H1 (cell line): ENCODE measurements at regions not wholly inside any gene's neighbourhood (a gene's known extent, or its start where the extent isn't known, plus 50 kb on each side); places are given as distances from the start of the nearest gene placed in this dataset.

Experiments used
- CTCF ChIA-PET: fragments of 300-600 bp; sonication (Branson Sonifier 250); formaldehyde crosslinking; loops from one replicate; lab custom pipeline; 2021; ENCODE audit not compliant: partially characterized antibody; lab: Charles Lee
- POLR2A ChIA-PET: fragments of 300-600 bp; sonication (Branson Sonifier 250); formaldehyde crosslinking; loops from one replicate; lab custom pipeline; 2021; ENCODE audit warnings: inconsistent platforms; ENCODE audit not compliant: partially characterized antibody; lab: Charles Lee
- DNase-seq, 2 experiments: peaks; one replicate each; pipeline versions ENCODE4 v3.0.0 to v3.0.0-alpha.2; 2010 to 2022; ENCODE audit warnings: low spot score in 2 of 2, low read depth in 1 of 2, mixed read lengths in 1 of 2
- FAIRE-seq: peaks from 2 replicates; lab custom pipeline; 2011; peaks lifted over from hg19 to GRCh38; lab: Jason Lieb, UNC
- H2AFZ ChIP-seq: 2 replicates; pipeline ENCODE4 v1.8.1; 2012; ENCODE audit warnings: low read length, inconsistent platforms
- H2AK5ac ChIP-seq: 2 replicates; pipeline ENCODE4 v1.6.1; 2013; ENCODE audit warnings: low read depth, low read length
- H2BK120ac ChIP-seq: replicated peaks from 2 replicates; pipeline ENCODE3; 2013; ENCODE audit warnings: low read depth, low read length, inconsistent platforms
- H2BK12ac ChIP-seq: 2 replicates; pipeline ENCODE4 v1.6.1; 2013; ENCODE audit warnings: low read depth, low read length
- H2BK15ac ChIP-seq: 2 replicates; pipeline ENCODE4 v1.6.1; 2013; ENCODE audit warnings: low read length
- H2BK20ac ChIP-seq: 2 replicates; pipeline ENCODE4 v1.6.1; 2013; ENCODE audit warnings: low read length
- H2BK5ac ChIP-seq: 2 replicates; pipeline ENCODE4 v1.6.1; 2013; ENCODE audit warnings: low read depth, low read length
- H3K14ac ChIP-seq: 2 replicates; pipeline ENCODE4 v1.6.1; 2013; ENCODE audit warnings: inconsistent platforms; ENCODE audit not compliant: insufficient read length
- H3K18ac ChIP-seq: 2 replicates; pipeline ENCODE4 v1.6.1; 2013; ENCODE audit warnings: low read length; ENCODE audit errors: extremely low read depth
- H3K23ac ChIP-seq: 2 replicates; pipeline ENCODE4 v1.6.1; 2013; ENCODE audit warnings: inconsistent platforms; ENCODE audit not compliant: insufficient read length
- H3K23me2 ChIP-seq: 2 replicates; pipeline ENCODE4 v1.6.1; 2013; ENCODE audit warnings: low read depth, low read length
- H3K27ac ChIP-seq: 2 replicates; pipeline ENCODE4 v1.6.1; 2011; ENCODE audit warnings: low read depth, low read length, inconsistent platforms
- H3K27me3 ChIP-seq, 4 experiments: replicated peaks in 1 of 4; 1 replicate in 1 of 4; 2 replicates in 3 of 4; pipeline versions ENCODE4 v1.6.1 to v1.8.1; 2011 to 2013; ENCODE audit warnings: low read length in 3 of 4, mild to moderate bottlenecking in 3 of 4, inconsistent platforms in 2 of 4, mixed read lengths in 2 of 4, moderate library complexity in 1 of 4; ENCODE audit not compliant: control insufficient read depth in 3 of 4, insufficient read depth in 3 of 4; ENCODE audit errors: extremely low read depth in 1 of 4
- H3K36me3 ChIP-seq, 4 experiments: 2 replicates each; pipeline versions ENCODE4 v1.6.1 to v1.8.1; 2011 to 2013; ENCODE audit warnings: mild to moderate bottlenecking in 4 of 4, low read length in 3 of 4, moderate library complexity in 2 of 4, control low read depth in 1 of 4, inconsistent platforms in 1 of 4; ENCODE audit not compliant: insufficient read depth in 4 of 4, control insufficient read depth in 2 of 4
- H3K4ac ChIP-seq: replicated peaks from 2 replicates; pipeline ENCODE3; 2013; ENCODE audit warnings: low read length, low read depth, mixed read lengths, inconsistent platforms; ENCODE audit not compliant: insufficient read length
- H3K4me1 ChIP-seq, 4 experiments: replicated peaks in 1 of 4; 1 replicate in 1 of 4; 2 replicates in 3 of 4; pipeline versions ENCODE4 v1.6.1 to v1.8.1; 2011 to 2013; ENCODE audit warnings: low read length in 3 of 4, inconsistent platforms in 2 of 4, mixed read lengths in 1 of 4; ENCODE audit not compliant: insufficient read depth in 4 of 4, control insufficient read depth in 3 of 4
- H3K4me2 ChIP-seq, 2 experiments: 2 replicates each; pipeline versions ENCODE4 v1.6.1 to v1.8.1; 2011 to 2013; ENCODE audit warnings: low read depth in 2 of 2, low read length in 2 of 2, control low read depth in 1 of 2, inconsistent platforms in 1 of 2, mild to moderate bottlenecking in 1 of 2; ENCODE audit not compliant: insufficient read depth in 1 of 2
- H3K4me3 ChIP-seq, 4 experiments: fragments of 200-600, 300-600 bp in 1 of 4; sonication (generic), shearing (Covaris generic), sonication (Bioruptor Twin) in 1 of 4; 2 replicates each; pipeline versions ENCODE4 v1.5.1 to v1.8.1; 2011 to 2016; ENCODE audit warnings: low read length in 4 of 4, low read depth in 3 of 4, control low read depth in 2 of 4, inconsistent platforms in 2 of 4, mild to moderate bottlenecking in 2 of 4, mixed read lengths in 1 of 4, moderate library complexity in 1 of 4; ENCODE audit not compliant: insufficient read depth in 2 of 4; ENCODE audit errors: extremely low read depth in 1 of 4
- H3K56ac ChIP-seq: replicated peaks from 2 replicates; pipeline ENCODE3; 2013; ENCODE audit warnings: low read depth, mild to moderate bottlenecking, mixed read lengths, low read length, inconsistent platforms; ENCODE audit not compliant: insufficient read length
- H3K79me1 ChIP-seq: 2 replicates; pipeline ENCODE4 v1.6.1; 2013; ENCODE audit warnings: low read depth, low read length, control low read depth
- H3K79me2 ChIP-seq, 2 experiments: 2 replicates each; pipeline versions ENCODE4 v1.6.1 to v1.8.1; 2012 to 2013; ENCODE audit warnings: low read length in 2 of 2, mild to moderate bottlenecking in 2 of 2, inconsistent platforms in 1 of 2; ENCODE audit not compliant: insufficient read depth in 2 of 2, control insufficient read depth in 1 of 2
- H3K9ac ChIP-seq, 4 experiments: replicated peaks in 1 of 4; 1 replicate in 1 of 4; 2 replicates in 3 of 4; pipeline versions ENCODE4 v1.6.1 to v1.8.1; 2011 to 2013; ENCODE audit warnings: low read depth in 3 of 4, low read length in 3 of 4, control low read depth in 2 of 4, mild to moderate bottlenecking in 2 of 4, moderate library complexity in 2 of 4, inconsistent platforms in 1 of 4; ENCODE audit errors: extremely low read depth in 1 of 4
- H3K9me3 ChIP-seq, 2 experiments: 2 replicates each; pipeline versions ENCODE4 v1.6.1 to v1.8.1; 2012 to 2013; ENCODE audit warnings: mild to moderate bottlenecking in 2 of 2, moderate library complexity in 2 of 2, control low read depth in 1 of 2, inconsistent platforms in 1 of 2, low read depth in 1 of 2, low read length in 1 of 2, mixed read lengths in 1 of 2; ENCODE audit not compliant: insufficient read depth in 2 of 2
- H4K20me1 ChIP-seq, 2 experiments: replicated peaks in 1 of 2; 2 replicates each; pipeline versions ENCODE3 to v1.8.1; 2011 to 2013; ENCODE audit warnings: inconsistent platforms in 2 of 2, low read length in 2 of 2, mild to moderate bottlenecking in 1 of 2; ENCODE audit not compliant: insufficient read depth in 2 of 2, control insufficient read depth in 1 of 2
- H4K5ac ChIP-seq: 2 replicates; pipeline ENCODE4 v1.6.1; 2013; ENCODE audit warnings: low read length, low read depth, mixed read lengths, inconsistent platforms; ENCODE audit not compliant: insufficient read length
- H4K8ac ChIP-seq: 2 replicates; pipeline ENCODE4 v1.8.0; 2013; ENCODE audit warnings: mild to moderate bottlenecking, moderate library complexity, low read length, inconsistent platforms; ENCODE audit not compliant: insufficient read depth; ENCODE audit errors: extremely low read depth
- H4K91ac ChIP-seq: replicated peaks from 2 replicates; pipeline ENCODE3; 2013; ENCODE audit warnings: low read length, mixed read lengths, inconsistent platforms; ENCODE audit not compliant: insufficient read length
- CEBPB ChIP-seq: IDR thresholded peaks from 2 replicates; pipeline ENCODE4 v1.6.1; 2012; ENCODE audit warnings: low read depth, low read length
- RAD21 ChIP-seq, 2 experiments: IDR thresholded peaks in 1 of 2; conservative IDR thresholded peaks in 1 of 2; 2 replicates each; pipeline ENCODE4 v1.6.1; 2011; ENCODE audit warnings: low read depth in 2 of 2, low read length in 2 of 2, improper control_type of control experiment in 1 of 2, inconsistent platforms in 1 of 2, mild to moderate bottlenecking in 1 of 2, moderate library complexity in 1 of 2
- WGBS, 2 experiments: shearing (Covaris generic) in 1 of 2; methylation state at CpG; one replicate each; pipeline versions ENCODE4 v1.1.6 to v1.1.7; 2013 to 2015; ENCODE audit warnings: low lambda C conversion rate in 2 of 2, mixed read lengths in 2 of 2, inconsistent platforms in 1 of 2, low coverage in 1 of 2, missing lambda C conversion rate in 1 of 2; ENCODE audit not compliant: insufficient replicate concordance in 2 of 2, insufficient coverage in 1 of 2, insufficient read length in 1 of 2; ENCODE audit errors: extremely low coverage in 1 of 2, missing lambda C conversion rate in 1 of 2; 5-methylcytosine and 5-hydroxymethylcytosine counted together

DNA sequence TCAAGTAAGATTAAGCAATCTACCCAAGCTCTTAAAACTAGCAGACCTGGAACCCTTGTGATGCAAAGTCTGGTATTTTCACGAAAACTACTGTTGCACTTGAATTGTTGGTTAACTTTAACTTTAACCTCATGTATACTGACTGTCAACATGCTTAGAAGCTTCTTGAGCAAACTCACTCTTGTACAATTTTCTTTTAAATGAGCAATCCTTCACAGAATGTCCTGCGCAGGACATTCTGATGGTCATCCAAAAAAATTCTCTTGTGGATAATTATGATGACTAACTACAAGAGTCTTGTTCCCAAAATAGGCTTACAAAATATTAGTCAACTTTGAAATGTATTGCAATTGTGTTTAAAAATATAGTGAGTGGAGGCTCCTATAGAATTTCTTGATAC lies 54.0 kb upstream of the PDE3A start:
- DNase-seq, result no peak
- CTCF ChIA-PET, result interaction anchor here (0.7 to 1.5 kb wide), 4 partner anchors 8 to 171 kb away, joined by 3 to 4 read pairs (median 3); no protein-coding TSS in a partner anchor
- H3K14ac ChIP-seq, result no peak overlapping the region

More for the DNA sequence above, 54.0 kb upstream of the PDE3A start:
- no peak overlapping the region for H3K9ac ChIP-seq
- no peak overlapping the region for H3K4me2 ChIP-seq
- no peak overlapping the region for H2AK5ac ChIP-seq
- H3K27me3 ChIP-seq, result no peaks in the 10 kb centered on the region
- no peak overlapping the region for H4K91ac ChIP-seq
- H3K36me3 ChIP-seq, result no peaks in the 10 kb centered on the region
- H2BK20ac ChIP-seq, result no peak overlapping the region
- no peak overlapping the region for H4K5ac ChIP-seq
- FAIRE-seq, result no peak
- no peak overlapping the region for H3K18ac ChIP-seq
- no peak overlapping the region for H2BK15ac ChIP-seq
- H3K23ac ChIP-seq, result no peak overlapping the region
- H3K27ac ChIP-seq, result no peak overlapping the region
- no peak overlapping the region for H2AFZ ChIP-seq
- POLR2A ChIA-PET, result interaction anchor here (1.0 kb wide), 1 partner anchor 10 kb away, joined by 3 read pairs; no protein-coding TSS in a partner anchor
- H3K79me1 ChIP-seq, result no peaks in the 10 kb centered on the region
- no peaks in the 10 kb centered on the region for H3K23me2 ChIP-seq
- no peak overlapping the region for H4K8ac ChIP-seq
- no peaks in the 10 kb centered on the region for H4K20me1 ChIP-seq
- no peak overlapping the region for H2BK12ac ChIP-seq
- H2BK120ac ChIP-seq, result no peak overlapping the region
- WGBS, 2 experiments, result 83% methylated on average over 2 of the region's 2 CpGs; no CpG with 5 or more reads in 1 of the 2 experiments
- no peak overlapping the region for H2BK5ac ChIP-seq
- H3K4me1 ChIP-seq, result no peaks in the 10 kb centered on the region; a peak in 1 of 7 replicates
- H3K79me2 ChIP-seq, result no peaks in the 10 kb centered on the region
- no peaks in the 10 kb centered on the region; a peak in 1 of 4 replicates for H3K9me3 ChIP-seq
- H3K4ac ChIP-seq, result no peak overlapping the region
- TF ChIP-seq RAD21 (IDR thresholded peaks at IDR 0.05 in 1 of 2, conservative IDR thresholded peaks at IDR 0.05 in 1 of 2; ENCODE audit: low read depth in 2 of 2, low read length in 2 of 2) (no peak), CEBPB (peak; percentile 59; the same call in 1 of the 2 replicates)
- no peak overlapping the region for H3K4me3 ChIP-seq
- H3K56ac ChIP-seq, result no peak overlapping the region
